GM23338 (cell line): ENCODE measurements at regions not wholly inside any gene's neighbourhood (a gene's known extent, or its start where the extent isn't known, plus 50 kb on each side); places are given as distances from the start of the nearest gene placed in this dataset.
A peak's percentile ranks its signal among the peaks of the same experiment; 100 is the strongest.

Experiments used
- ATAC-seq: fragments of 200-7000 bp; cut with Tn5 transposase; 3 replicates; pipeline ENCODE4 v1.9.1; 2020
- DNase-seq: peaks from one replicate; pipeline ENCODE4 v3.0.0-alpha.2; 2015; ENCODE audit warnings: low spot score
- H2AFZ ChIP-seq: fragments of 200-600 bp; sonication (generic); 2 replicates; pipeline ENCODE4 v1.8.0; 2016; ENCODE audit warnings: antibody characterized with exemption, mild to moderate bottlenecking, moderate library complexity
- H3F3A ChIP-seq: fragments of 200-600 bp; sonication (generic); replicated peaks from 2 replicates; pipeline ENCODE4 v1.8.0; 2017; ENCODE audit warnings: antibody characterized with exemption, mixed run types, low read depth
- H3K27ac ChIP-seq: fragments of 200-600 bp; sonication (generic); 2 replicates; pipeline ENCODE4 v1.6.1; 2016; ENCODE audit warnings: low read depth
- H3K27me3 ChIP-seq: fragments of 200-600 bp; sonication (generic); 2 replicates; pipeline ENCODE4 v1.8.0; 2016; ENCODE audit warnings: mild to moderate bottlenecking, mixed run types, moderate library complexity; ENCODE audit not compliant: insufficient read depth
- H3K36me3 ChIP-seq: fragments of 200-600 bp; sonication (generic); 2 replicates; pipeline ENCODE4 v1.8.0; 2016; ENCODE audit warnings: mild to moderate bottlenecking; ENCODE audit not compliant: insufficient read depth
- H3K4me1 ChIP-seq: fragments of 200-600 bp; sonication (generic); 2 replicates; pipeline ENCODE4 v1.8.0; 2016; ENCODE audit warnings: mild to moderate bottlenecking, moderate library complexity; ENCODE audit not compliant: insufficient read depth
- H3K4me2 ChIP-seq: fragments of 200-600 bp; sonication (generic); 2 replicates; pipeline ENCODE4 v1.7.1; 2017; ENCODE audit warnings: mixed run types
- H3K4me3 ChIP-seq: fragments of 200-600 bp; sonication (generic); 2 replicates; pipeline ENCODE4 v1.6.1; 2016; ENCODE audit warnings: mixed run types
- H3K79me2 ChIP-seq: fragments of 200-600 bp; sonication (generic); replicated peaks from 2 replicates; pipeline ENCODE4 v1.8.0; 2017; ENCODE audit warnings: mild to moderate bottlenecking; ENCODE audit not compliant: insufficient read depth
- H3K9me2 ChIP-seq: fragments of 200-600 bp; sonication (generic); 2 replicates; pipeline ENCODE4 v1.8.0; 2017; ENCODE audit not compliant: insufficient read depth
- H4K20me1 ChIP-seq: fragments of 200-600 bp; sonication (generic); replicated peaks from 2 replicates; pipeline ENCODE4 v1.8.0; 2017; ENCODE audit warnings: mild to moderate bottlenecking; ENCODE audit not compliant: insufficient read depth
- H3K27ac Mint-ChIP-seq: 2 replicates; pipeline ENCODE4 v1.8.0; 2020; ENCODE audit warnings: inconsistent platforms, mild to moderate bottlenecking, moderate library complexity, mixed read lengths
- H3K27me3 Mint-ChIP-seq: 3 replicates; pipeline ENCODE4 v1.8.0; 2022; ENCODE audit warnings: low read depth, mild to moderate bottlenecking, moderate library complexity, mixed read lengths, inconsistent platforms; ENCODE audit not compliant: insufficient read depth, poor library complexity
- H3K36me3 Mint-ChIP-seq: 3 replicates; pipeline ENCODE4 v1.8.0; 2021; ENCODE audit warnings: low read depth, mild to moderate bottlenecking, inconsistent platforms, moderate library complexity, mixed read lengths
- H3K4me1 Mint-ChIP-seq: 3 replicates; pipeline ENCODE4 v1.8.0; 2020; ENCODE audit warnings: mild to moderate bottlenecking, inconsistent platforms, mixed read lengths
- H3K4me3 Mint-ChIP-seq: 3 replicates; pipeline ENCODE4 v1.8.0; 2021; ENCODE audit warnings: moderate library complexity, mild to moderate bottlenecking, inconsistent platforms, mixed read lengths
- H3K9me3 Mint-ChIP-seq: 3 replicates; pipeline ENCODE4 v1.8.0; 2020; ENCODE audit warnings: moderate library complexity, mild to moderate bottlenecking, inconsistent platforms, mixed read lengths
- CREB1 ChIP-seq: fragments of 250-450 bp; sonication (Bioruptor Pico); IDR thresholded peaks from 2 replicates; pipeline ENCODE4 v1.5.0; 2020; ENCODE audit warnings: low read depth, mild to moderate bottlenecking, moderate library complexity
- EZH2 ChIP-seq: fragments of 200-600 bp; sonication (generic); IDR thresholded peaks from one replicate; pipeline ENCODE4 v1.8.0; 2017; ENCODE audit warnings: antibody characterized with exemption, mild to moderate bottlenecking, low read depth; ENCODE audit not compliant: unreplicated experiment
- NANOG ChIP-seq: IDR thresholded peaks from 2 replicates; pipeline ENCODE4 v1.6.1; 2016; ENCODE audit warnings: antibody characterized with exemption, borderline replicate concordance
- POLR2AphosphoS5 ChIP-seq: IDR thresholded peaks from 2 replicates; pipeline ENCODE4 v1.6.1; 2016; ENCODE audit warnings: antibody characterized with exemption, low read depth
- STAT1 ChIP-seq: IDR thresholded peaks from one replicate; pipeline ENCODE4 v1.6.1; 2016; ENCODE audit warnings: antibody characterized with exemption; ENCODE audit not compliant: unreplicated experiment
- ZNF114 ChIP-seq: fragments of 250-450 bp; sonication (Bioruptor Pico); IDR thresholded peaks from 2 replicates; pipeline ENCODE4 v1.5.0; 2020; ENCODE audit warnings: mild to moderate bottlenecking, moderate library complexity
- TF ChIP-seq, protein P1 (sequence below): fragments of 250-450 bp; sonication (Bioruptor Pico); IDR thresholded peaks from 2 replicates; pipeline ENCODE4 v1.5.0; 2020; ENCODE audit warnings: mild to moderate bottlenecking, moderate library complexity
- TF ChIP-seq, protein P2 (sequence below): IDR thresholded peaks from 2 replicates; pipeline ENCODE4 v1.6.1; 2016; ENCODE audit warnings: antibody characterized with exemption
- TF ChIP-seq, protein P3 (sequence below): IDR thresholded peaks from one replicate; pipeline ENCODE4 v1.6.1; 2018; ENCODE audit warnings: antibody characterized with exemption; ENCODE audit not compliant: unreplicated experiment

DNA sequence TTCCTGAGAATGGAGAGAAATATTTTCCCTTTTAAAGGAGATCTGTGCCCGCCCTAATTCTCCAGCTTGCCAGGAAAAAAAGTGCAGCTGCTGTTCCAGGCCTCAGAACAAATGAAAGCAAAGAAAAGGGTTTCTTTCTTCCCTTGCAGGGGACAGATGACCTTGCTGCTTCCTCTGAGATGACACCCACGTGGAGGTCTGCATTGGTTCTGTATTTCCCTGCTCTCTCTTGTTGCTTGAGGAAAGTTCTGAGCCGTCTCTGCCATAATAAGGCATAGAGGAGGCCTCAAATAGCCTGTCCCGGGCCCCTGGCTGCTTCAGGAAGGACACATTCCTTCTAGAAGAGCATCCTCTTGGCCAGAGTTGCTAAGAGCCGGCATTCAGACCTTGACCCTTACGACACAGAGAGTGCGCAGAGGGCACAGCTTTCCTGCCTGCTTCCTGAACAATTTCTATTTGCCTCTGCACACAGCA, 501.8 kb upstream of the SULF2 start:
- H3K36me3 Mint-ChIP-seq, result no peaks in the 10 kb centered on the region; the same call in 2 of the 3 replicates
- H3K27ac ChIP-seq, result no peak overlapping the region
- H3K4me1 ChIP-seq, result peaks cover 34% of the 10 kb centered on the region
- H3K79me2 ChIP-seq, result no peaks in the 10 kb centered on the region
- peak overlapping the region; percentile 66 for H2AFZ ChIP-seq
- H3K4me1 Mint-ChIP-seq, result peaks cover 35% of the 10 kb centered on the region
- DNase-seq (no peak), ATAC-seq (no peak)
- TF ChIP-seq STAT1 (no peak), ZNF114 (CRISPR knock-in tag) (no peak), EZH2 (no peak), POLR2AphosphoS5 (no peak), CREB1 (CRISPR knock-in tag) (no peak)
- TF ChIP-seq, protein P1, sequence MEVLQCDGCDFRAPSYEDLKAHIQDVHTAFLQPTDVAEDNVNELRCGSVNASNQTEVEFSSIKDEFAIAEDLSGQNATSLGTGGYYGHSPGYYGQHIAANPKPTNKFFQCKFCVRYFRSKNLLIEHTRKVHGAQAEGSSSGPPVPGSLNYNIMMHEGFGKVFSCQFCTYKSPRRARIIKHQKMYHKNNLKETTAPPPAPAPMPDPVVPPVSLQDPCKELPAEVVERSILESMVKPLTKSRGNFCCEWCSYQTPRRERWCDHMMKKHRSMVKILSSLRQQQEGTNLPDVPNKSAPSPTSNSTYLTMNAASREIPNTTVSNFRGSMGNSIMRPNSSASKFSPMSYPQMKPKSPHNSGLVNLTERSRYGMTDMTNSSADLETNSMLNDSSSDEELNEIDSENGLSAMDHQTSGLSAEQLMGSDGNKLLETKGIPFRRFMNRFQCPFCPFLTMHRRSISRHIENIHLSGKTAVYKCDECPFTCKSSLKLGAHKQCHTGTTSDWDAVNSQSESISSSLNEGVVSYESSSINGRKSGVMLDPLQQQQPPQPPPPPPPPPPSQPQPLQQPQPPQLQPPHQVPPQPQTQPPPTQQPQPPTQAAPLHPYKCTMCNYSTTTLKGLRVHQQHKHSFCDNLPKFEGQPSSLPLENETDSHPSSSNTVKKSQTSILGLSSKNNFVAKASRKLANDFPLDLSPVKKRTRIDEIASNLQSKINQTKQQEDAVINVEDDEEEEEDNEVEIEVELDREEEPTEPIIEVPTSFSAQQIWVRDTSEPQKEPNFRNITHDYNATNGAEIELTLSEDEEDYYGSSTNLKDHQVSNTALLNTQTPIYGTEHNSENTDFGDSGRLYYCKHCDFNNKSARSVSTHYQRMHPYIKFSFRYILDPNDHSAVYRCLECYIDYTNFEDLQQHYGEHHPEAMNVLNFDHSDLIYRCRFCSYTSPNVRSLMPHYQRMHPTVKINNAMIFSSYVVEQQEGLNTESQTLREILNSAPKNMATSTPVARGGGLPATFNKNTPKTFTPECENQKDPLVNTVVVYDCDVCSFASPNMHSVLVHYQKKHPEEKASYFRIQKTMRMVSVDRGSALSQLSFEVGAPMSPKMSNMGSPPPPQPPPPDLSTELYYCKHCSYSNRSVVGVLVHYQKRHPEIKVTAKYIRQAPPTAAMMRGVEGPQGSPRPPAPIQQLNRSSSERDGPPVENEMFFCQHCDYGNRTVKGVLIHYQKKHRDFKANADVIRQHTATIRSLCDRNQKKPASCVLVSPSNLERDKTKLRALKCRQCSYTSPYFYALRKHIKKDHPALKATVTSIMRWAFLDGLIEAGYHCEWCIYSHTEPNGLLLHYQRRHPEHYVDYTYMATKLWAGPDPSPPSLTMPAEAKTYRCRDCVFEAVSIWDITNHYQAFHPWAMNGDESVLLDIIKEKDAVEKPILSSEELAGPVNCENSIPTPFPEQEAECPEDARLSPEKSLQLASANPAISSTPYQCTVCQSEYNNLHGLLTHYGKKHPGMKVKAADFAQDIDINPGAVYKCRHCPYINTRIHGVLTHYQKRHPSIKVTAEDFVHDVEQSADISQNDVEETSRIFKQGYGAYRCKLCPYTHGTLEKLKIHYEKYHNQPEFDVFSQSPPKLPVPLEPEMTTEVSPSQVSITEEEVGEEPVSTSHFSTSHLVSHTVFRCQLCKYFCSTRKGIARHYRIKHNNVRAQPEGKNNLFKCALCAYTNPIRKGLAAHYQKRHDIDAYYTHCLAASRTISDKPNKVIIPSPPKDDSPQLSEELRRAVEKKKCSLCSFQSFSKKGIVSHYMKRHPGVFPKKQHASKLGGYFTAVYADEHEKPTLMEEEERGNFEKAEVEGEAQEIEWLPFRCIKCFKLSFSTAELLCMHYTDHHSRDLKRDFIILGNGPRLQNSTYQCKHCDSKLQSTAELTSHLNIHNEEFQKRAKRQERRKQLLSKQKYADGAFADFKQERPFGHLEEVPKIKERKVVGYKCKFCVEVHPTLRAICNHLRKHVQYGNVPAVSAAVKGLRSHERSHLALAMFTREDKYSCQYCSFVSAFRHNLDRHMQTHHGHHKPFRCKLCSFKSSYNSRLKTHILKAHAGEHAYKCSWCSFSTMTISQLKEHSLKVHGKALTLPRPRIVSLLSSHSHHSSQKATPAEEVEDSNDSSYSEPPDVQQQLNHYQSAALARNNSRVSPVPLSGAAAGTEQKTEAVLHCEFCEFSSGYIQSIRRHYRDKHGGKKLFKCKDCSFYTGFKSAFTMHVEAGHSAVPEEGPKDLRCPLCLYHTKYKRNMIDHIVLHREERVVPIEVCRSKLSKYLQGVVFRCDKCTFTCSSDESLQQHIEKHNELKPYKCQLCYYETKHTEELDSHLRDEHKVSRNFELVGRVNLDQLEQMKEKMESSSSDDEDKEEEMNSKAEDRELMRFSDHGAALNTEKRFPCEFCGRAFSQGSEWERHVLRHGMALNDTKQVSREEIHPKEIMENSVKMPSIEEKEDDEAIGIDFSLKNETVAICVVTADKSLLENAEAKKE (CRISPR knock-in tag), result no peak
- peaks cover 8% of the 10 kb centered on the region for H3K27me3 Mint-ChIP-seq
- H3K4me3 Mint-ChIP-seq, result no peak overlapping the region
- no peaks in the 10 kb centered on the region for H3K9me2 ChIP-seq
- H3K4me3 ChIP-seq, result no peak overlapping the region
- no peak overlapping the region for H3K4me2 ChIP-seq
- H3K27ac Mint-ChIP-seq, result no peak overlapping the region
- no peaks in the 10 kb centered on the region for H3K36me3 ChIP-seq
- no peaks in the 10 kb centered on the region; the same call in 2 of the 3 replicates for H3K9me3 Mint-ChIP-seq
- H3K27me3 ChIP-seq, result no peaks in the 10 kb centered on the region
- no peaks in the 10 kb centered on the region for H3F3A ChIP-seq
- H4K20me1 ChIP-seq, result no peaks in the 10 kb centered on the region

DNA sequence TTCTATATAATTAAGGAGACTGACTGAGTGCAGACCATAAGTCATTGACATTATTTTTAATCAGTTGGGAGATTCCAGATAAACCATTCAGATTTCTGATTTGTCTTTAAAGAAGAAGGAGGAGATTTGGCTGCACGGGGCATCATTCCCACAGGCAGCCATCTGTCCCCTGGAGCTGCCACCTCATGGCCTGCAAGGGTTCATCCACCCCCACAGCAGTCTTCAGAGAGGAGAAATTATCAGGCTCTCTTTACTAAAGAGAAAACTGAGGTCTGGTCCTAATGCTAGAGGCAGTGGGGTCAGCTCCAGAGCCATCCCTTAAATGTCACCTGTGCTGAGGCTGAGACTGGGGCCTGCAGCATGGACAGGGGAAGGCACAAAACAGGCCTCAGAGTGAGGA, 501.3 kb upstream of the SULF2 start:
- Histone ChIP-seq H2AFZ (peak overlapping the region; percentile 66), H3K4me3 (no peak overlapping the region), H3K27me3 (no peaks in the 10 kb centered on the region), H3K9me2 (no peaks in the 10 kb centered on the region), H3K36me3 (no peaks in the 10 kb centered on the region), H3F3A (no peaks in the 10 kb centered on the region), H4K20me1 (no peaks in the 10 kb centered on the region), H3K4me2 (peak overlapping the region; percentile 43; the same call in 1 of the 2 replicates), H3K4me1 (peaks cover 29% of the 10 kb centered on the region), H3K27ac (no peak overlapping the region), H3K79me2 (no peaks in the 10 kb centered on the region)
- Mint-ChIP-seq H3K36me3 (no peaks in the 10 kb centered on the region; the same call in 2 of the 3 replicates), H3K9me3 (no peaks in the 10 kb centered on the region; the same call in 2 of the 3 replicates), H3K4me1 (peaks cover 30% of the 10 kb centered on the region), H3K27ac (no peak overlapping the region), H3K27me3 (peaks cover 8% of the 10 kb centered on the region), H3K4me3 (no peak overlapping the region)
- ATAC-seq (no peak; the same call in 2 of the 3 replicates), DNase-seq (no peak)
- TF ChIP-seq CREB1 (CRISPR knock-in tag) (no peak), POLR2AphosphoS5 (no peak), NANOG (no peak)
- TF ChIP-seq, protein P2, sequence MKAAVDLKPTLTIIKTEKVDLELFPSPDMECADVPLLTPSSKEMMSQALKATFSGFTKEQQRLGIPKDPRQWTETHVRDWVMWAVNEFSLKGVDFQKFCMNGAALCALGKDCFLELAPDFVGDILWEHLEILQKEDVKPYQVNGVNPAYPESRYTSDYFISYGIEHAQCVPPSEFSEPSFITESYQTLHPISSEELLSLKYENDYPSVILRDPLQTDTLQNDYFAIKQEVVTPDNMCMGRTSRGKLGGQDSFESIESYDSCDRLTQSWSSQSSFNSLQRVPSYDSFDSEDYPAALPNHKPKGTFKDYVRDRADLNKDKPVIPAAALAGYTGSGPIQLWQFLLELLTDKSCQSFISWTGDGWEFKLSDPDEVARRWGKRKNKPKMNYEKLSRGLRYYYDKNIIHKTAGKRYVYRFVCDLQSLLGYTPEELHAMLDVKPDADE, result no peak
- TF ChIP-seq, protein P3, sequence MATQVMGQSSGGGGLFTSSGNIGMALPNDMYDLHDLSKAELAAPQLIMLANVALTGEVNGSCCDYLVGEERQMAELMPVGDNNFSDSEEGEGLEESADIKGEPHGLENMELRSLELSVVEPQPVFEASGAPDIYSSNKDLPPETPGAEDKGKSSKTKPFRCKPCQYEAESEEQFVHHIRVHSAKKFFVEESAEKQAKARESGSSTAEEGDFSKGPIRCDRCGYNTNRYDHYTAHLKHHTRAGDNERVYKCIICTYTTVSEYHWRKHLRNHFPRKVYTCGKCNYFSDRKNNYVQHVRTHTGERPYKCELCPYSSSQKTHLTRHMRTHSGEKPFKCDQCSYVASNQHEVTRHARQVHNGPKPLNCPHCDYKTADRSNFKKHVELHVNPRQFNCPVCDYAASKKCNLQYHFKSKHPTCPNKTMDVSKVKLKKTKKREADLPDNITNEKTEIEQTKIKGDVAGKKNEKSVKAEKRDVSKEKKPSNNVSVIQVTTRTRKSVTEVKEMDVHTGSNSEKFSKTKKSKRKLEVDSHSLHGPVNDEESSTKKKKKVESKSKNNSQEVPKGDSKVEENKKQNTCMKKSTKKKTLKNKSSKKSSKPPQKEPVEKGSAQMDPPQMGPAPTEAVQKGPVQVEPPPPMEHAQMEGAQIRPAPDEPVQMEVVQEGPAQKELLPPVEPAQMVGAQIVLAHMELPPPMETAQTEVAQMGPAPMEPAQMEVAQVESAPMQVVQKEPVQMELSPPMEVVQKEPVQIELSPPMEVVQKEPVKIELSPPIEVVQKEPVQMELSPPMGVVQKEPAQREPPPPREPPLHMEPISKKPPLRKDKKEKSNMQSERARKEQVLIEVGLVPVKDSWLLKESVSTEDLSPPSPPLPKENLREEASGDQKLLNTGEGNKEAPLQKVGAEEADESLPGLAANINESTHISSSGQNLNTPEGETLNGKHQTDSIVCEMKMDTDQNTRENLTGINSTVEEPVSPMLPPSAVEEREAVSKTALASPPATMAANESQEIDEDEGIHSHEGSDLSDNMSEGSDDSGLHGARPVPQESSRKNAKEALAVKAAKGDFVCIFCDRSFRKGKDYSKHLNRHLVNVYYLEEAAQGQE, result no peak
